WTC11 (cell line): ENCODE measurements at regions not wholly inside any gene's neighbourhood (a gene's known extent, or its start where the extent isn't known, plus 50 kb on each side); places are given as distances from the start of the nearest gene placed in this dataset.

Experiments used
- ATAC-seq: fragments of 200-7000 bp; cut with Tn5 transposase; 2 replicates; pipeline ENCODE4 v1.10.0; 2021; ENCODE audit warnings: mild to moderate bottlenecking, moderate library complexity
- CTCF ChIA-PET: fragments of 300-600 bp; sonication (Branson Sonifier 250); formaldehyde crosslinking; loops from one replicate; lab custom pipeline; 2021; ENCODE audit warnings: antibody characterized with exemption; lab: Charles Lee
- POLR2A ChIA-PET: fragments of 350-600 bp; sonication (Branson Sonifier 250); formaldehyde crosslinking; loops from one replicate; lab custom pipeline; 2021; ENCODE audit warnings: antibody characterized with exemption; lab: Charles Lee
- DNase-seq: peaks from one replicate; pipeline ENCODE4 v3.0.0; 2021; ENCODE audit warnings: low spot score
- H3K27ac Mint-ChIP-seq: 2 replicates; pipeline ENCODE4 v1.8.0; 2021; ENCODE audit warnings: mixed read lengths
- H3K27me3 Mint-ChIP-seq: 2 replicates; pipeline ENCODE4 v1.8.0; 2021; ENCODE audit warnings: low read depth, mild to moderate bottlenecking, moderate library complexity, mixed read lengths
- H3K36me3 Mint-ChIP-seq: 2 replicates; pipeline ENCODE4 v1.8.0; 2021; ENCODE audit warnings: mixed read lengths
- H3K4me1 Mint-ChIP-seq: 2 replicates; pipeline ENCODE4 v1.8.0; 2022; ENCODE audit warnings: mixed read lengths
- H3K4me3 Mint-ChIP-seq: 2 replicates; pipeline ENCODE4 v1.8.0; 2021; ENCODE audit warnings: mild to moderate bottlenecking, moderate library complexity, mixed read lengths
- H3K9me3 Mint-ChIP-seq: 2 replicates; pipeline ENCODE4 v1.8.0; 2021; ENCODE audit warnings: mixed read lengths
- ARID4B ChIP-seq: sonication (generic); formaldehyde crosslinking; IDR thresholded peaks from 2 replicates; pipeline ENCODE4 v1.8.0; 2023; ENCODE audit warnings: missing genetic modification reagents, mild to moderate bottlenecking, borderline replicate concordance
- CBFB ChIP-seq: sonication (generic); formaldehyde crosslinking; IDR thresholded peaks from 2 replicates; pipeline ENCODE4 v1.8.1; 2022; ENCODE audit warnings: mild to moderate bottlenecking, low read depth, missing genetic modification reagents
- CREB1 ChIP-seq: sonication (generic); formaldehyde crosslinking; IDR thresholded peaks from 2 replicates; pipeline ENCODE4 v1.8.0; 2023; ENCODE audit warnings: mild to moderate bottlenecking, missing genetic modification reagents
- E2F4 ChIP-seq: sonication (generic); formaldehyde crosslinking; IDR thresholded peaks from 2 replicates; pipeline ENCODE4 v1.8.1; 2022; ENCODE audit warnings: low read depth, mild to moderate bottlenecking, moderate library complexity, missing genetic modification reagents, borderline replicate concordance
- EMX1 ChIP-seq: fragments of 250-450 bp; sonication (Bioruptor Pico); IDR thresholded peaks from 2 replicates; pipeline ENCODE4 v1.8.0; 2021; ENCODE audit warnings: mild to moderate bottlenecking
- ERG ChIP-seq: fragments of 250-450 bp; sonication (Bioruptor Pico); IDR thresholded peaks from 2 replicates; pipeline ENCODE4 v1.8.0; 2021; ENCODE audit warnings: mild to moderate bottlenecking
- GRHL2 ChIP-seq: fragments of 250-450 bp; sonication (Bioruptor Pico); IDR thresholded peaks from 2 replicates; pipeline ENCODE4 v1.8.0; 2022; ENCODE audit warnings: mild to moderate bottlenecking, moderate library complexity; ENCODE audit not compliant: insufficient replicate concordance, severe bottlenecking
- GTF2I ChIP-seq: fragments of 250-450 bp; sonication (Bioruptor Pico); conservative IDR thresholded peaks from 2 replicates; pipeline ENCODE4 v1.4.0; 2021; ENCODE audit warnings: mild to moderate bottlenecking
- JUN ChIP-seq: sonication (generic); formaldehyde crosslinking; IDR thresholded peaks from 2 replicates; pipeline ENCODE4 v1.8.0; 2023; ENCODE audit warnings: mild to moderate bottlenecking, missing genetic modification reagents
- MAX ChIP-seq: sonication (generic); formaldehyde crosslinking; IDR thresholded peaks from 2 replicates; pipeline ENCODE4 v1.8.0; 2022; ENCODE audit warnings: mild to moderate bottlenecking, missing genetic modification reagents
- MXD4 ChIP-seq: fragments of 250-450 bp; sonication (Bioruptor Pico); IDR thresholded peaks from 2 replicates; pipeline ENCODE4 v1.8.0; 2021; ENCODE audit warnings: mild to moderate bottlenecking, moderate library complexity, borderline replicate concordance
- MYBL2 ChIP-seq: sonication (generic); formaldehyde crosslinking; IDR thresholded peaks from 2 replicates; pipeline ENCODE4 v1.8.1; 2023; ENCODE audit warnings: mild to moderate bottlenecking, moderate library complexity, missing genetic modification reagents
- NFATC4 ChIP-seq: fragments of 250-450 bp; sonication (Bioruptor Pico); IDR thresholded peaks from 2 replicates; pipeline ENCODE4 v1.9.0; 2021; ENCODE audit warnings: mild to moderate bottlenecking
- NR2C2 ChIP-seq: sonication (generic); formaldehyde crosslinking; IDR thresholded peaks from 2 replicates; pipeline ENCODE4 v1.8.0; 2022; ENCODE audit warnings: mild to moderate bottlenecking, missing genetic modification reagents
- PRDM15 ChIP-seq: sonication (generic); formaldehyde crosslinking; IDR thresholded peaks from 2 replicates; pipeline ENCODE4 v1.8.0; 2022; ENCODE audit warnings: missing genetic modification reagents
- SP1 ChIP-seq: sonication (generic); formaldehyde crosslinking; conservative IDR thresholded peaks from 2 replicates; pipeline ENCODE4 v1.8.1; 2022; ENCODE audit warnings: missing genetic modification reagents
- TP53 ChIP-seq: sonication (generic); formaldehyde crosslinking; IDR thresholded peaks from 2 replicates; pipeline ENCODE4 v1.8.1; 2023; ENCODE audit warnings: mild to moderate bottlenecking, missing genetic modification reagents
- ZNF138 ChIP-seq: sonication (generic); formaldehyde crosslinking; conservative IDR thresholded peaks from 2 replicates; pipeline ENCODE4 v1.8.1; 2022; ENCODE audit warnings: mild to moderate bottlenecking, moderate library complexity, missing genetic modification reagents
- ZNF396 ChIP-seq: fragments of 250-450 bp; sonication (Bioruptor Pico); IDR thresholded peaks from 2 replicates; pipeline ENCODE4 v1.8.0; 2021; ENCODE audit warnings: mild to moderate bottlenecking, moderate library complexity, borderline replicate concordance
- ZNF416 ChIP-seq: fragments of 250-450 bp; sonication (Bioruptor Pico); IDR thresholded peaks from 2 replicates; pipeline ENCODE4 v1.9.0; 2021; ENCODE audit warnings: mild to moderate bottlenecking, inconsistent platforms
- ZNF425 ChIP-seq: fragments of 250-450 bp; sonication (Bioruptor Pico); conservative IDR thresholded peaks from 2 replicates; pipeline ENCODE4 v1.9.0; 2021; ENCODE audit warnings: mild to moderate bottlenecking

- TF ChIP-seq ZNF396 (CRISPR knock-in tag) (no peak), ERG (CRISPR knock-in tag) (no peak), PRDM15 (no peak), ARID4B (CRISPR knock-in tag) (no peak), NR2C2 (CRISPR knock-in tag) (no peak)
Observed at GRCh38 chr16:8310323-8310722, 280.0 kb downstream of the TMEM114 start (continued).

GRCh38 chr16:8305201-8305600 is 285.1 kb downstream of the TMEM114 start:
- Mint-ChIP-seq H3K27ac (no peak overlapping the region), H3K4me1 (no peaks in the 10 kb centered on the region), H3K36me3 (peaks cover 72% of the 10 kb centered on the region), H3K9me3 (peaks cover 89% of the 10 kb centered on the region), H3K27me3 (peaks cover 14% of the 10 kb centered on the region), H3K4me3 (no peak overlapping the region)
- DNase-seq, result no peak
- ChIA-PET CTCF (no interaction called here), POLR2A (no interaction called here)
- ATAC-seq, result no peak
- TF ChIP-seq ERG (CRISPR knock-in tag), result no peak
- TF ChIP-seq MYBL2 (CRISPR knock-in tag), result no peak
- no peak for TF ChIP-seq ZNF416 (CRISPR knock-in tag)
- TF ChIP-seq JUN (CRISPR knock-in tag), result no peak
- no peak for TF ChIP-seq NFATC4 (CRISPR knock-in tag)
- no peak for TF ChIP-seq MAX (CRISPR knock-in tag)
- no peak for TF ChIP-seq TP53
- no peak for TF ChIP-seq E2F4 (CRISPR knock-in tag)
- TF ChIP-seq CBFB (CRISPR knock-in tag), result no peak
- TF ChIP-seq EMX1 (CRISPR knock-in tag), result no peak
- no peak for TF ChIP-seq ZNF138 (CRISPR knock-in tag)
- no peak for TF ChIP-seq CREB1
- no peak for TF ChIP-seq GRHL2
- no peak for TF ChIP-seq ZNF425 (CRISPR knock-in tag)
- TF ChIP-seq SP1 (CRISPR knock-in tag), result no peak
- TF ChIP-seq GTF2I, result no peak
- no peak for TF ChIP-seq MXD4 (CRISPR knock-in tag)
- TF ChIP-seq ZNF396 (CRISPR knock-in tag), result no peak
